HG03097 (cell line): ENCODE measurements at regions not wholly inside any gene's neighbourhood (a gene's known extent, or its start where the extent isn't known, plus 50 kb on each side); places are given as distances from the start of the nearest gene placed in this dataset.
"Not testable (repeated sequence)": the region's sequence is repeated elsewhere in the genome, so short reads cannot be mapped to it uniquely, and the experiment has no call there.

Experiments
- ATAC-seq: cut with Tn5 transposase; IDR thresholded peaks from one replicate; pipeline ENCODE4 v1.9.1; 2021; ENCODE audit not compliant: unreplicated experiment, low FRiP score

GRCh38 chr9:109972026-109972882 is 192.3 kb downstream of the PALM2AKAP2 start:
- peak; percentile 52 for ATAC-seq

GRCh38 chr9:109973336-109973735 is 193.3 kb downstream of the PALM2AKAP2 start:
- ATAC-seq: no peak

DNA sequence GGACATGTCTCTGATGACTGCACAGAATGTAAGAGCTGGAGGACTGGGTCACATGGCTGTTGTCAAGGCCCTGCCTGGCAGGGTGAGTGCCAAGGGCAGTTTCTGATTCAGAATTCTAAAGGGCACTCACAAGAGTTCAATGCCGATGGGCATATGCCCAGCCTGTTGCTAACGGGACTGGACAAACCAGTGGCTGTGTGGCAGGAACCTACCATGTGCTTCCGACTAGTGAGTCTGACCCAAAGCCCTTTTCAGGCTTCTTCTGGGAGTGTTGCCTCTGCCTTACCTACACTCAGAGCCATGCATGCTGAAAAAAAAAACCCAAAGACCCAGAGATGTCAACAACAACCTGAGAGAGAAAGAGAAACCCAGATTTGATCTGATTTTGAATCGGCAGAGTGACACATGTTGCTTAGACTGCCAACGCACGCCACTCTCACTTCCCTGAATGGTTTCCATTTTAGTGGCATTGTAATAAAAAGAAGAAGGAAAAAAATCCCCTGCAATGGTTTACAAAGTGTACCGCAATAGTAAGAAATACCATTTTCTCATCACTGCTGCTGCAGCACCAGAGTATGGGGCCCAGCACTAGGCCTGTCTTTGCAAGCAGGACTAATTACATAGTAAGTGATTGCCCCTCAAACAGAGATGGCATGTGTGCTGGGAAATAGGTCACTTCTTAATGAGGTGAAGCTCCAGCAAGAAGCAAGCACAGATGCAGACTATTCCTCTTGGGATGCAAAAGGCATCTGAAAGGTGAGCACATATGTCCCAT is 194.3 kb downstream of the PALM2AKAP2 start:
- peak; percentile 86 for ATAC-seq

GRCh38 chr9:109974918-109975276 is 194.9 kb downstream of the PALM2AKAP2 start:
- ATAC-seq: no peak

- ATAC-seq: no peak
These were observed 195.7 kb downstream of the PALM2AKAP2 start for GRCh38 chr9:109975574-109976295.

GRCh38 chr9:109976303-109976702 is 196.3 kb downstream of the PALM2AKAP2 start:
- no peak for ATAC-seq

- no peak for ATAC-seq
These were observed 197.5 kb downstream of the PALM2AKAP2 start for GRCh38 chr9:109977521-109977920.

- no peak for ATAC-seq
These were observed 201.1 kb downstream of the PALM2AKAP2 start for GRCh38 chr9:109981091-109981490.

GRCh38 chr9:109986521-109986991 is 206.6 kb downstream of the PALM2AKAP2 start:
- ATAC-seq: no peak

DNA sequence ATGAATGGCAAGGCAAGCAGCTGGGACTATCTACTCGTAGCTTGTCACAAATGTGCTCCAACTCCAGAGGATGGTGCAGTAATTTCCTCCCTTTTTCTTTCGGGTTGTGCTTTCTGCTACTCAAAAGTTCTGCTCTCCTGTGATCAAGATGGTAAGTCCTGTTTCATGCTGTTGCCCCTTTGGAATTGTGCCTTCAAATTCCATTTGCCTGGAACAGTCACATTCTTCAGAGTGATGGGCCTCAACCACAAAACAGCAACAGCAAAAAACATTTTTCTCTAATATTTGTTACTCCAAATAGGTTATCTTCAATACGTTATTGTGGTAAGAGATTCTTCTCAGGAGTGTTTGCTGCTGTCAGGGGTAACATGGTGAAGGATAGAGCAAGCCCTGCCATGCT is 209.3 kb downstream of the PALM2AKAP2 start:
- ATAC-seq: no peak

DNA sequence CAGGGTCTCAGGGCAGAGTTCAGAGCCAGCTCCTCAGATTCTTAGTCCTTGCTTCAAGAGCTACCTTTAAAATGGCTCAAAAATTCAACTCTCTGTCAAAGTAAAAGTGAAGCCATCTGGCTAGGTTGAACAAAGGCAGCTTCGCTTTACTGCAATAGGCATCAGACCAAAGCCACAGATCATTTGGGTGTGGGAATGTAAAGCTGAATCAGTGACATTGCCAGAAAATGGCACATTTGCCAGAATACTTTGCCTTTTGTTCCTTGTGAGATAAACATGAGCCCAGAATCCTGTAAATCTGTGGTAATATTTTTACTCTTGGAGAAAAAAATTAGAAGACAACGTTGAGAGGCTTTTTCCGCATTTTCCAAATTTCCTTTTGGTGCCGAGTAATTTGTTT is 210.5 kb downstream of the PALM2AKAP2 start:
- no peak for ATAC-seq

GRCh38 chr9:109992293-109992692 is 212.3 kb downstream of the PALM2AKAP2 start:
- no peak for ATAC-seq

- no peak for ATAC-seq
These were observed 213.4 kb downstream of the PALM2AKAP2 start for GRCh38 chr9:109993250-109993978.

DNA sequence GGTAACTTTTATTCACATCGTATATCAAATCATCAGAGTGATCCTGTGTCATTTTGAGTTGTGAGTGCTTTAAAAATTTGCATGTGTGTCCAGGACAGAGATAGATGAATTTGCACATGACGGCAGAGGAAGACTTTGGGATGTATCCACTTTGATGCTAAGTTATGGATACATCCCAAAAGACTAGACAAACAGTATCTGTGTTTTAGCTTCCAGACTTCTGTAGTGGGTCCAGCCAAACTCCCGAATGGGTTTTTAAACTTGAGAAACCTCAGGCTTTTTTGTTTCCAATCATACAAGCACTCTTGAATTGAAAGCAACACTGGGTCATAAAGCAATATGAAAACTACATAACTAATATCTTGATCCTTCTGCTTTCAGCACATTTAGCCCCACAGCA is 213.8 kb downstream of the C9orf152 start:
- no peak for ATAC-seq

DNA sequence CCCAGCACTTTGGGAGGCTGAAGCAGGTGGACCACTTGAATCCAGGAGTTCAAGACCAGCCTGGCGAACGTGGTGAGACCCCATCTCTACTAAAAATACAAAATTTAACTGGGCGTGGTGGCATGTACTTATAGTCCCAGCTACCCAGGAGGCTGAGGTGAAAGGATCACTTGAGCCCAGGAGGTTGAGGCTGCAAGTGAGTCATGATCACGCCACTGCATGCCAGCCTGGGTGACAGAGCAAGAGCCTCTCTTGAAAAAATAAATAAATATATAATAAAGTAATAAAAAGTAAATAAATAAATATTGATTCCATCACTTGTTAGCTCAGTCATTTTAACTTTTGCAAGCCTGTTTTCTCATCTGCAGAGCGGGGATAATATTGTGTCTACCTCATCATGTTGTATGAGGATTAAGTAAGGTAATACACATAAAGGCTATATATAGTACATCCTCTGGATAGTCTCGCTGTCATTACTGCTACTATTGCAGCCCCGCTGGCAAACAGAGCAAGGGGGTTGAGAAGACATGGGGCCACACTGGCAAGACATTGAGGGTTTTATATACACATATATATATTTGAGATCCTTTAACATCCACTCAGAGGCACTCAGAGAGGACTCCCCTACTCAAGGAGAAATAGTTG is 210.9 kb downstream of the C9orf152 start:
- ATAC-seq: no peak

DNA sequence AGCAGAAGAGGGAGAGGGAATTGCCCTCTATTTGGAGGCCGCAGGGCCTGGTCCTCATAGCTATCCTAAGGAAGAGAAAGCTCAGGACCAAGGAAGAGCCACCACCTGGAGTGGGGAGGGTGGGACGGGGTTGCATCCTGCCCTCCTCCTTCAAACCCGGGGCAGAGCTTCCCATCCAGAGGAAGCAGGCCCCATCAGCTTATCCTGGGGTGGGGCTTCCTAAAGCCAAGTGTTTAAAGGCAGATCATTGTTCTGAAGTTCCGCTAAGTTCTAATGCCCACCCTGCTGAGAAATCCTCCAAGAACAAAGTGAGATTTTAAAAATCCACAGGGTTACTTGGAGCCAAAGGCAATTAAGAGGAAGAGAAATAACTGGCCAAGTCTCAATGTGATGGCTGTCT is 210.3 kb downstream of the C9orf152 start:
- ATAC-seq: no peak

GRCh38 chr9:110005521-110005920 is 202.4 kb downstream of the C9orf152 start:
- not testable (repeated sequence) for ATAC-seq

DNA sequence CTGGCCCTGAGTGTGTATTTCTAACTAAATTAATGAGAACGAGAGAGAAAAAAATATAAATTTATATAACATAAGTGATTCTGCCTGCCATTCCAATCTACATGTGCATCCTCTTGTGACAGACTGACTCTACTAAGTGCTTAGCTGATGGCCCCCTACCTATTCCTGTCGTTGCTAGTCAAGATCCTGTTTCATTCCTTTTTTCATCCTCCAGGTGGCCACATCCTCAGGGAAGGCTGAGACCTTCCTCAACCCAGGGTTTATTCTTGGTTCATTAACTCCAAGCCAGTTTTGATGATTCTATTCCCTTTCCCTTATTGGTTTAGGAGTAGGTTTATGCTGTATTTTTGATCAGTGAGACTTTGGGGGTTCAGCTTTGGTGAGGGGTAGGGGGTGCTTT is 201.3 kb downstream of the C9orf152 start:
- ATAC-seq: no peak

GRCh38 chr9:110007477-110008270 is 200.3 kb downstream of the C9orf152 start:
- no peak for ATAC-seq
